ENCODE measurements at regions not wholly inside any gene's neighbourhood (a gene's known extent, or its start where the extent isn't known, plus 50 kb on each side); places are given as distances from the start of the nearest gene placed in this dataset.

DNA sequence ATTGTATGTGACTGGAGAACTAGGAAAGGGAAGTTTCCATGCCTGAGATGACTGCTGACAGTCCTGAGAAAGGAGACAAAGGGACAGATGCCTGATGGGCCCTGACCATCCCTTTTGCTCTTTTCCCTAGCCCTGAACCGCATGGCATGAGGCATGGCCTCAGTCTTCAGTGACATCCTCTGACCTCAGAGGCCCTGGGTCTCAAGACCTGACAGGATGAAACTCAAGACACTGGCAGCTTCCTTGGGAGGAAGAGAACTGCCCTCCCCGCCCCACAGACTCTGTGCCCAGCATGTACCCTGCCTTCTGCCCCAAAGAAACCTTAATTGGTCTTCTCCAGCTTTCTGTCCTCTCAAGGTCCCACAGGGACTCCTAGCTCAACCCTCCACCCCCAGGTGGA lies 444.1 kb downstream of the SOX6 start:
- peaks cover 0 to 11% of the 10 kb centered on the region in 2 donors for H3K4me1 ChIP-seq (ENCODE audit: control insufficient read depth in 1 of 2, low read depth in 2 of 2)
- H3K4me3 ChIP-seq: no peak overlapping the region
- no peaks in the 10 kb centered on the region for H3K36me3 ChIP-seq
- ATAC-seq (ENCODE audit: insufficient number of reproducible peaks, low FRiP score, low read depth) (no peak), DNase-seq (ENCODE audit: low spot score) (no peak)
- TF ChIP-seq, protein P1, sequence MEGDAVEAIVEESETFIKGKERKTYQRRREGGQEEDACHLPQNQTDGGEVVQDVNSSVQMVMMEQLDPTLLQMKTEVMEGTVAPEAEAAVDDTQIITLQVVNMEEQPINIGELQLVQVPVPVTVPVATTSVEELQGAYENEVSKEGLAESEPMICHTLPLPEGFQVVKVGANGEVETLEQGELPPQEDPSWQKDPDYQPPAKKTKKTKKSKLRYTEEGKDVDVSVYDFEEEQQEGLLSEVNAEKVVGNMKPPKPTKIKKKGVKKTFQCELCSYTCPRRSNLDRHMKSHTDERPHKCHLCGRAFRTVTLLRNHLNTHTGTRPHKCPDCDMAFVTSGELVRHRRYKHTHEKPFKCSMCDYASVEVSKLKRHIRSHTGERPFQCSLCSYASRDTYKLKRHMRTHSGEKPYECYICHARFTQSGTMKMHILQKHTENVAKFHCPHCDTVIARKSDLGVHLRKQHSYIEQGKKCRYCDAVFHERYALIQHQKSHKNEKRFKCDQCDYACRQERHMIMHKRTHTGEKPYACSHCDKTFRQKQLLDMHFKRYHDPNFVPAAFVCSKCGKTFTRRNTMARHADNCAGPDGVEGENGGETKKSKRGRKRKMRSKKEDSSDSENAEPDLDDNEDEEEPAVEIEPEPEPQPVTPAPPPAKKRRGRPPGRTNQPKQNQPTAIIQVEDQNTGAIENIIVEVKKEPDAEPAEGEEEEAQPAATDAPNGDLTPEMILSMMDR (IDR thresholded peaks at IDR 0.05): no peak
- no peaks in the 10 kb centered on the region for H3K9me3 ChIP-seq
- H3K27me3 ChIP-seq (replicated peaks; ENCODE audit: insufficient read depth): no peaks in the 10 kb centered on the region
- peak overlapping the region; percentile 61 to 63 for H3K27ac ChIP-seq

DNA sequence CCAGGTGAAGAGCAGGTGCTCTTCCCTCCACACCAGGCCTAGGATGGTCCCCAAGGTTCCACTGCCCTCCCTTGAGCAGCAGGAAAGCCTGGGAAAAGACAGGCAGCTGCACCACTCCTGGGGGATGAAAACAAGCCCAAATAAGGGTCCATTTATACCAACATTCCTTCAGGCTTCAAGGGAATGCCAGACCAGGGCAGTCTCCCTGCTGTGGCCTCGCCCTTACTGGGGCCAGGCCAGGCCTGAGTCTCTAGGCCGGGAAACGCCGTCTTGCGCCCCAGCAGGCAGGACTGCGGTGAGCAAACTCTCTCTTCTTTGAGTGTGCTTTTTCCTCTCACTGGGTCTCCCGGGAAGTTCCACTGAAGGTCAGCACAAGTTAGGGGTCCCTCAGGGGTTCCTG lies 443.5 kb downstream of the SOX6 start:
- ATAC-seq (ENCODE audit: insufficient number of reproducible peaks, low FRiP score, low read depth) (no peak), DNase-seq (ENCODE audit: low spot score) (no peak)
- no peak overlapping the region for H3K4me3 ChIP-seq
- no peaks in the 10 kb centered on the region for H3K36me3 ChIP-seq
- TF ChIP-seq, protein P1 (IDR thresholded peaks at IDR 0.05): no peak
- H3K27ac ChIP-seq: peak overlapping the region; percentile 61 to 63
- no peaks in the 10 kb centered on the region for H3K9me3 ChIP-seq
- no peaks in the 10 kb centered on the region for H3K27me3 ChIP-seq (replicated peaks; ENCODE audit: insufficient read depth)
- peaks cover 0 to 11% of the 10 kb centered on the region in 2 donors for H3K4me1 ChIP-seq (ENCODE audit: control insufficient read depth in 1 of 2, low read depth in 2 of 2)

- Histone ChIP-seq H3K4me3 (no peak overlapping the region), H3K27me3 (replicated peaks; ENCODE audit: insufficient read depth) (no peaks in the 10 kb centered on the region), H3K36me3 (no peaks in the 10 kb centered on the region), H3K9me3 (no peaks in the 10 kb centered on the region), H3K4me1 (ENCODE audit: control insufficient read depth in 1 of 2, low read depth in 2 of 2) (peaks cover 0 to 11% of the 10 kb centered on the region in 2 donors), H3K27ac (peak overlapping the region; percentile 61 to 63)
- DNase-seq (ENCODE audit: low spot score): no peak
- no peak for ATAC-seq (ENCODE audit: insufficient number of reproducible peaks, low FRiP score, low read depth)
- TF ChIP-seq, protein P1 (IDR thresholded peaks at IDR 0.05): no peak
Measured at GRCh38 chr11:15913261-15913660, 443.1 kb downstream of the SOX6 start.

All from thoracic aorta (tissue), 2 donors.